HG03457 (cell line): ENCODE measurements at regions not wholly inside any gene's neighbourhood (a gene's known extent, or its start where the extent isn't known, plus 50 kb on each side); places are given as distances from the start of the nearest gene placed in this dataset.

Source experiments
- ATAC-seq: cut with Tn5 transposase; IDR thresholded peaks from one replicate; pipeline ENCODE4 v1.9.1; 2021; ENCODE audit warnings: moderate number of reproducible peaks; ENCODE audit not compliant: unreplicated experiment

- no peak for ATAC-seq
Measured at GRCh38 chrX:13151828-13152517, 107.6 kb upstream of the FAM9C start.

DNA sequence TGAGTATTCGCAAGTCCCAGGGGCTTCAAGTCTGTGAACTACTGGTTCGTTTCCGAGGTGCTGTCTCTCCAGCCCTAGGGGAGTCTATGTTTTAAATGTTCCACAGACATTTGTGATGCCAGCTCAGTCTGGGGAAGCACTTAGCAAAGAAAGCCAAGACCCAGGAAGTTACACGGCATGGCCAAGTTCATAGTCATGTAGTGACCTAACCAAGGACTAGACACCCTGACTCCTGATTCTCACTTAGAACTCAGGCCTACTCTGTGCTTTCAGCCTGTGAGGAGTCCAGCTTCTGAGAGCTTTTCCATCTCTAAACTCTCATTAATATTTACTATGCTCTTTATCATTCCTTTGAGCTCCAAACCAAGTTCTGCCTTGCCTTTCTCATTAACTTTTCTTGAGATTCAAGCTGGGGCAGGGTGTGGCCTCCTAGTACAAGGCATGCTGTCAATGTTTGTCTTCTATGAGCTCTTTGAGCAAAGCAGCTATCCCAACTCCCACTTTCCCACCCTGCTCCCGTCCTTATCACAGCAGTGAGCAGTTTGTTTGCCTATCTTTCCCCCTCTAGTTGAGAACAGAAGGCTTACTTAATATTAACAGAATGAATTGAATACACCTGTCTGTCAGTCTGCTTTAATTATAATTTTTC is 105.4 kb upstream of the FAM9C start:
- ATAC-seq, result no peak

DNA sequence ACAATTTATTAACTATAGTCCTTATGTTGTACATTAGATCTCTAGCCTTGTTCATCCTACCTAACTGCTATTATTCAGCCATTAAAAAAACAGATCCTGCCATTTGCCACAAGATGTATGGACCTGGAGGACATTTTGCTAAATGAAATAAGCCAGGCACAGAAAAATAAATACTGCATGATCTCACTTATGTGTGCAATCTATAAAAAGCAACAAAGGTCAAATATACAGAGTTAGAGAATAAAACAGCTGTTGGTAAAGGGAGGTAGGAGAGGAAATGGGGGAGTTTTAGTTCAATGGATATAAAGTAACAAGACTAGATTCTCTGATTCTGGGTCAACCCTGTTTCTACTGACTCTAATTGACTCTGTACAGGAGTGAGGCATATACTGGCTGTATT is 103.3 kb upstream of the FAM9C start:
- no peak for ATAC-seq

DNA sequence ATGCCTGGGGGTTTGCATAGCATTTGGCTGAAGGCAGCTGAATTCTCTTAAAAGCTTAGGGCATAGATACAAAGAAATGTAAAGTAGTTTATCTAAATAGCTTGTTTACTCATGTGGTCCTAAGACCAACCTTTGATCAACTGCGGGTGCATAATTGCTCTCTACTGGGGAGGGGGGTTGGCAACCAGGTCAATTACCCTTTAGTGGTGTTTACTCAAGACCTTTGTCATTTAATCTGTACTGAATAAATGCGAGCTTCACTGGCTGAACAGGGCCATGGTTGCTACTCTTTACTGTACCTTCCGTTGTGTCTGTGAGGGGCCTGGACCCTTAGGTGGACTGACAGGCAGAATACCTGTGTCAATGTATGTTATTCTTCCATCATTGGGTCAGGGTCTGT is 102.7 kb upstream of the FAM9C start:
- ATAC-seq, result no peak

DNA sequence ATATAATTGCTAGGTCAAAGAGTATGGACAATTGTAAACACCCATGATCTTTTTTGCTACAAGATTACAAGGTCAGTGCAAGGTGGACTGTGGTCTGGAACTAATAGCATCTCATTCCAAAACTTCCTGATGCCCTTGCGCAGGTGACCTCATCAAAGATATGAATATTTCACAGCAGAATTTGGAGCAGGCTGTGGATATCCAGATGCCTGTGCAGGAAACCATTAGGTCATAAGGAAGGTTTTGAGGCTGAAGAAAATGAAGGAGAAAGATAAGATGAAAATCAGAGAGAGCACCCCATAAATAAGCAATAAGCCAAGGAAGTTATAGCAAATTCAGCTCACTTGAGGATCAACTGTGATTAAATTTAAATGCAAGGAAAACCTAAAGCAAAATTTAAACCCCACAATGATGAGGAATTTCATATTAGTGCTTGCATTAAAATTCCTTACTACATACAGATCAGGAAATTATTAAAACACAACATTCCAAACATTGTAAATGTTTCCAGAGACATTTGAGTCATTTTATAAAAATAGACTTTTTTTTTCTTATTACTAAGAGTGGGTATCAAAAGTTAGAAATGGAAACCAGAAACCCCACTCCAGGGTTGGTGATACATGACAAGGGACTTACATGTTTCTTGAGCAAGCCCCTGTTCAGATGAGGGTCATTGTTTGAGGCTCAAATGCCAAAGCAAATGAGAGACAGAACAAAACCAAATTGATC is 100.7 kb upstream of the FAM9C start:
- ATAC-seq, result no peak

DNA sequence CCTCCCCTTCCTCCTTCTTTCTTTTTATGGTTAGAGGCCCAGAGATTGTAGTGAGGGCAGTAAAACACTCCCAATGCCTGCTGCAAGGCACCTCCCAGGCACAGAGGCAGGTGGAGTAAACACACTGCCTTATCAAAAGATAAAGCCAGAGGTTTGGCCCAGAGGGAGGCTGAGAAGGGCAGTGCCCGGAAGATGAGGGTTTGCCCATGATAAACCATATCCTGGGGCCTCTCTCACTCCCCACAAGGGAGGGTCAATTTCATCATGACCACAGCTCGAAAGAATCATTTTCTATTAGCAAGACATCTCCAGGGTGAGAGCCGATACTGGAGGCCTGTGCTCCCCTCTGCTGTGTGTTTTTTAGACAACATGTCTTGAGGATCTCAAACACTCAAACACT is 98.5 kb upstream of the FAM9C start:
- ATAC-seq, result no peak

GRCh38 chrX:13140007-13140406 is 95.6 kb upstream of the FAM9C start:
- no peak for ATAC-seq

DNA sequence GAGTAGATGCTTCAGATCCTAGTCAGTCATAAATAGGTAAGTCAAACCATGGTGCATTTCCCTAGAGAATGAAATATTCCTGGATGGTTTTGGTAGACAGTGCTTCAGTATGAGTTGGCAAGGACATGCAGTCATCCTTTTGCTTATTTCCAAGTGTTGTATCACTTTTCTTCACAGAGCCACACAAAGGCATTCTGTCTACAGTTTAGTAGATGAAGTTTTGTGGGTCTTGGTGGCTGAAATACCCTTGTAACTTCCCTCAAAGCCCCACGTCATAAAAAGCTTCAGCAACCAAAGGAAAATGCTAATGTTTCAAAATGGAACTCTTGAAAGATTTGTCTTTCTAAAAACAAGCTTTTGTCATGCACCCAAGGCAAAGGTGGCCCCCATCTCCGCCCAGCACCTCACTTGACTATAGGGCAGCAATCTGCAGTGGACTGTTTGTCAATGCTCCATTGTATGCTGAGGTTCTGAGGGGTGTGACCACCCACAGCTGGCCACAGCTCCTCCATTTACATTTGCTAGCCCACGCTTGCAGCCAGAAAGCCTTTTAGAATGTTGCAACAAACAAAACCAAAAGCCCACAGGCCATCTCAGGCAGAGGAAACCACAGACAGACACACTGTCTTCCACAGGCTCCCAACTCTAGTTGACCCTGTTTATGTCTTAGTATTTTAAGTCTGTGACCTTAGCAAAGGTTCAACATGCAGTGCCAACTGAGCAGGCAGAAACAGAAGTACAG is 87.1 kb upstream of the FAM9C start:
- no peak for ATAC-seq

DNA sequence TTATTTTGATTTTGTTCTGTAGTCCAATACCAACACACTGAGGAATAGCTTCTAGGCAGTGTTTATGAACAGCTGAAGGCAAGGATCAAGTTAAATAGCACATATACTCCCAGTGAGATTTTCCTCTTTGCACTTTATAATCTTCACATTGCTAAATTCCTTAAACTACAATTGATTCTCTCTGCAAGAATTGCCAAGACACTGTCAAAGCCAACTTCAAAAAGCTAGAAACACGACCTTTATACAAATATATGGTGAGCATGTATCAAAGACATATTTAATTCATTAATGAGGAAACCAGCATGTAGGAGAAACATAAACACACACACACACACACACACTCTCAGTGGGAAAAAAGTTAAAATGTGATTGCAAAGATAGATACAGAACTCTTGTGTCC is 86.4 kb upstream of the FAM9C start:
- no peak for ATAC-seq

DNA sequence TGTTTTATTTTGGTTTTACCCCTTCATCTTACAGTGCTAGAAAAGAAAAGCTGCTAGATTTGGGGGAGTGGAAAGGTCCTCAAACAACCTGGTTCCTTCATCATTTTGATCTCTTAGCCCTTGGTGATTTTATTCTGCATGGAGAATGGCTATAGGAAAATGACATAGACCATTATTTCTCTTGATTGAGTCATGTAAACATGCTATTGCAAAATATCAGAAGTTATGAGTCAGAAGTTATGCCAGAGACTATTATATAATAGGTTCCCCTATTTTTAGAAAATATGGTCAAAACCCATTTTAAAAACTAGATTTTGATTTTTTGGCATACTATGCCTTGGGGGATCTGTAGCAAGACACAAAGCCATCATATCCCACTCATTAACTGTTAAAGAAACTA is 83.7 kb upstream of the FAM9C start:
- no peak for ATAC-seq

- ATAC-seq, result no peak
Measured at GRCh38 chrX:13126775-13127174, 82.4 kb upstream of the FAM9C start.

DNA sequence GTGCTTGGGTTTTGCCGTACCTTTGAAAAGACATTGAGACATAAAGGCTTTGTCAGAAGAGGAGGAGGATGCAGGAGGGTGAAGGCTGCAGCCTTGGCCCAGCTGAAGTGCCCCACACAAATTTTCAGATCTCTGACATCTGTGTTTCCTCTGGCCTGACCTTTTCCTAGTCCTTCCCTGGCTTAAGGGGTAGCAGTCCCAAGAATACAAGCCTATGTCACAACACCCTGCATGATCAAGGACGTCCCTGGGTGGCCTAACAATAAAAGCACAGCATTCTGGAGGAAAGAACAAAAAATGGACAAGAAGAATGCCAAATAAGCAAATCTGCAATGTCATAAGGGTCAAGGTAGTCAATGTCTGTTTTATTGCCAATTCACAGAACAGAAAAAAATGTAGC is 80.8 kb upstream of the FAM9C start:
- ATAC-seq, result no peak

DNA sequence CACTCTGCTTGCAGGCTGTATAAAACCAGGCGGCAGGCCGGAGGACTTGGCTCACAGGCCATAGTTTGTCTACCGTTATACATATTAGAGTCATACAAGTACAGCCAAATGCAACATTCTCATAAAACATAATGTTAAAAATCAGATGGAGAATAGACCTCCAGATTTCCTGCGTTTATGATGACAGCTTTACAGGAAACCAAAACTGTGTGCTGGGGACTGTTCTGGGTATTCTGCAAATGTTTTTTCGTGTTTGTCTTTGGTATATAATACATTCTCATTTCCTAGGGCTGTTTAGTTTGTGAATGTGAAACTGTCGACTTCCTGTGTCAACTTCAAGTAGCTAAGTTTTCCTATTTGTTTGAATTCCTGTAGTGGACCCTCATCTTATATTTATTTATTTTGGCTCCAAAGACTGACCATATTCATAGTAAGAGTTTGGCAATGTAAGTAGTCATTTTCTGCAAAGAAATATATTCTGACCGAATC is 79.5 kb upstream of the FAM9C start:
- no peak for ATAC-seq

DNA sequence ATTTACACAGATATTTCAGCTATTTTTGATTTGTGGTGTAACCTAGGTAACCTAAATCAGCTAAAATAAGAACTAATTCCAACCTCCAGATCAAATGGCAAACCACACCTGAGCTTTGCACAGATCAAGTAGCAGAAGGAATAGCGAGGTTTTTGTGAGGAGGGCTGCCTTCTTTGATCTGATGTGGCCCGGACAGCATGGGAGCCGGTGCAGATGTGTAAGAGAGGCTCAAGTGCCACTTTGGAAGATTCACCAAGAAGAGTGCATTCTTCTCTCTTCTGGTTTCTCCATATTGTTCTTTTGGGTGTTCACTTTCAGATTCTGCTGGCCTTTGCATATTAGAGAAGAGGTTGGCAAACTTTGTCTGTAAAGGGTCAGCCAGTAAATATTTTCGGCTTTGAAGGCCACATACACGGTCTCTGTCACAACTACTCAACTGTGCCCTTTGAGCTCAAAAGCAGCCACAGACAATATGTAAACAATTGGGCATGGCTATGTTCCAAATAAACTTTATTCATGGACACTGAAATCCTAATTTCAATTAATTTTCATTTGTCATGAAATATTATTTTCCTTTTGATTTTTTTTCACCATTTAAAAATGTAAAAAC is 78.9 kb upstream of the FAM9C start:
- no peak for ATAC-seq

GRCh38 chrX:13121020-13121555 is 76.7 kb upstream of the FAM9C start:
- ATAC-seq, result no peak

GRCh38 chrX:13120017-13120416 is 75.6 kb upstream of the FAM9C start:
- ATAC-seq, result no peak

GRCh38 chrX:13119386-13119785 is 75.0 kb upstream of the FAM9C start:
- no peak for ATAC-seq

- no peak for ATAC-seq
Measured at GRCh38 chrX:13115146-13115855, 70.9 kb upstream of the FAM9C start.

DNA sequence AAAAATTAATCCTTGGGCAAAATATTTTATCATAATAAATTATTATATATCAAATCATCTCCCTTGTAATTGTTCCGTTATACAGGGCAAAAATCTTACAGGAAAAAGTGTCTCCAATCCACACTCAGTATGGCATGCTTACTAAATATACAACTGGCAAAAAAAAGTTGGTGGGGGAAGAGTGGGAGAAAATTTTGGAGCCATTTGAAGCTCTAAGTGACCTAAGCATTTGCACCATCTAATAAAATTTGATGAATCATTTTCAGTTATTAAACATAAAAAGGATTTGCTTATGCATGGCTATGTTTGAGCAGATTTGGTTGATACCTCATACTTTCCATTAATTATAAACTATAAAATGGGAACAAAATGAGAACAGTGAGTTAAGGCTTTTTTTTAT is 68.1 kb upstream of the FAM9C start:
- ATAC-seq, result no peak
